H1 (cell line): ENCODE measurements at regions not wholly inside any gene's neighbourhood (a gene's known extent, or its start where the extent isn't known, plus 50 kb on each side); places are given as distances from the start of the nearest gene placed in this dataset.

ENCODE experiments used
- CTCF ChIA-PET: fragments of 300-600 bp; sonication (Branson Sonifier 250); formaldehyde crosslinking; loops from one replicate; lab custom pipeline; 2021; ENCODE audit not compliant: partially characterized antibody; lab: Charles Lee
- POLR2A ChIA-PET: fragments of 300-600 bp; sonication (Branson Sonifier 250); formaldehyde crosslinking; loops from one replicate; lab custom pipeline; 2021; ENCODE audit warnings: inconsistent platforms; ENCODE audit not compliant: partially characterized antibody; lab: Charles Lee
- DNase-seq, 2 experiments: peaks; one replicate each; pipeline versions ENCODE4 v3.0.0 to v3.0.0-alpha.2; 2010 to 2022; ENCODE audit warnings: low spot score in 2 of 2, low read depth in 1 of 2, mixed read lengths in 1 of 2
- FAIRE-seq: peaks from 2 replicates; lab custom pipeline; 2011; peaks lifted over from hg19 to GRCh38; lab: Jason Lieb, UNC
- H2AFZ ChIP-seq: 2 replicates; pipeline ENCODE4 v1.8.1; 2012; ENCODE audit warnings: low read length, inconsistent platforms
- H2AK5ac ChIP-seq: 2 replicates; pipeline ENCODE4 v1.6.1; 2013; ENCODE audit warnings: low read depth, low read length
- H2BK120ac ChIP-seq: replicated peaks from 2 replicates; pipeline ENCODE3; 2013; ENCODE audit warnings: low read depth, low read length, inconsistent platforms
- H2BK12ac ChIP-seq: 2 replicates; pipeline ENCODE4 v1.6.1; 2013; ENCODE audit warnings: low read depth, low read length
- H2BK15ac ChIP-seq: 2 replicates; pipeline ENCODE4 v1.6.1; 2013; ENCODE audit warnings: low read length
- H2BK20ac ChIP-seq: 2 replicates; pipeline ENCODE4 v1.6.1; 2013; ENCODE audit warnings: low read length
- H2BK5ac ChIP-seq: 2 replicates; pipeline ENCODE4 v1.6.1; 2013; ENCODE audit warnings: low read depth, low read length
- H3K14ac ChIP-seq: 2 replicates; pipeline ENCODE4 v1.6.1; 2013; ENCODE audit warnings: inconsistent platforms; ENCODE audit not compliant: insufficient read length
- H3K18ac ChIP-seq: 2 replicates; pipeline ENCODE4 v1.6.1; 2013; ENCODE audit warnings: low read length; ENCODE audit errors: extremely low read depth
- H3K23ac ChIP-seq: 2 replicates; pipeline ENCODE4 v1.6.1; 2013; ENCODE audit warnings: inconsistent platforms; ENCODE audit not compliant: insufficient read length
- H3K23me2 ChIP-seq: 2 replicates; pipeline ENCODE4 v1.6.1; 2013; ENCODE audit warnings: low read depth, low read length
- H3K27ac ChIP-seq: 2 replicates; pipeline ENCODE4 v1.6.1; 2011; ENCODE audit warnings: low read depth, low read length, inconsistent platforms
- H3K27me3 ChIP-seq, 4 experiments: replicated peaks in 1 of 4; 1 replicate in 1 of 4; 2 replicates in 3 of 4; pipeline versions ENCODE4 v1.6.1 to v1.8.1; 2011 to 2013; ENCODE audit warnings: low read length in 3 of 4, mild to moderate bottlenecking in 3 of 4, inconsistent platforms in 2 of 4, mixed read lengths in 2 of 4, moderate library complexity in 1 of 4; ENCODE audit not compliant: control insufficient read depth in 3 of 4, insufficient read depth in 3 of 4; ENCODE audit errors: extremely low read depth in 1 of 4
- H3K36me3 ChIP-seq, 4 experiments: 2 replicates each; pipeline versions ENCODE4 v1.6.1 to v1.8.1; 2011 to 2013; ENCODE audit warnings: mild to moderate bottlenecking in 4 of 4, low read length in 3 of 4, moderate library complexity in 2 of 4, control low read depth in 1 of 4, inconsistent platforms in 1 of 4; ENCODE audit not compliant: insufficient read depth in 4 of 4, control insufficient read depth in 2 of 4
- H3K4ac ChIP-seq: replicated peaks from 2 replicates; pipeline ENCODE3; 2013; ENCODE audit warnings: low read length, low read depth, mixed read lengths, inconsistent platforms; ENCODE audit not compliant: insufficient read length
- H3K4me1 ChIP-seq, 4 experiments: replicated peaks in 1 of 4; 1 replicate in 1 of 4; 2 replicates in 3 of 4; pipeline versions ENCODE4 v1.6.1 to v1.8.1; 2011 to 2013; ENCODE audit warnings: low read length in 3 of 4, inconsistent platforms in 2 of 4, mixed read lengths in 1 of 4; ENCODE audit not compliant: insufficient read depth in 4 of 4, control insufficient read depth in 3 of 4
- H3K4me2 ChIP-seq, 2 experiments: 2 replicates each; pipeline versions ENCODE4 v1.6.1 to v1.8.1; 2011 to 2013; ENCODE audit warnings: low read depth in 2 of 2, low read length in 2 of 2, control low read depth in 1 of 2, inconsistent platforms in 1 of 2, mild to moderate bottlenecking in 1 of 2; ENCODE audit not compliant: insufficient read depth in 1 of 2
- H3K4me3 ChIP-seq, 4 experiments: fragments of 200-600, 300-600 bp in 1 of 4; sonication (generic), shearing (Covaris generic), sonication (Bioruptor Twin) in 1 of 4; 2 replicates each; pipeline versions ENCODE4 v1.5.1 to v1.8.1; 2011 to 2016; ENCODE audit warnings: low read length in 4 of 4, low read depth in 3 of 4, control low read depth in 2 of 4, inconsistent platforms in 2 of 4, mild to moderate bottlenecking in 2 of 4, mixed read lengths in 1 of 4, moderate library complexity in 1 of 4; ENCODE audit not compliant: insufficient read depth in 2 of 4; ENCODE audit errors: extremely low read depth in 1 of 4
- H3K56ac ChIP-seq: replicated peaks from 2 replicates; pipeline ENCODE3; 2013; ENCODE audit warnings: low read depth, mild to moderate bottlenecking, mixed read lengths, low read length, inconsistent platforms; ENCODE audit not compliant: insufficient read length
- H3K79me1 ChIP-seq: 2 replicates; pipeline ENCODE4 v1.6.1; 2013; ENCODE audit warnings: low read depth, low read length, control low read depth
- H3K79me2 ChIP-seq, 2 experiments: 2 replicates each; pipeline versions ENCODE4 v1.6.1 to v1.8.1; 2012 to 2013; ENCODE audit warnings: low read length in 2 of 2, mild to moderate bottlenecking in 2 of 2, inconsistent platforms in 1 of 2; ENCODE audit not compliant: insufficient read depth in 2 of 2, control insufficient read depth in 1 of 2
- H3K9ac ChIP-seq, 4 experiments: replicated peaks in 1 of 4; 1 replicate in 1 of 4; 2 replicates in 3 of 4; pipeline versions ENCODE4 v1.6.1 to v1.8.1; 2011 to 2013; ENCODE audit warnings: low read depth in 3 of 4, low read length in 3 of 4, control low read depth in 2 of 4, mild to moderate bottlenecking in 2 of 4, moderate library complexity in 2 of 4, inconsistent platforms in 1 of 4; ENCODE audit errors: extremely low read depth in 1 of 4
- H3K9me3 ChIP-seq, 2 experiments: 2 replicates each; pipeline versions ENCODE4 v1.6.1 to v1.8.1; 2012 to 2013; ENCODE audit warnings: mild to moderate bottlenecking in 2 of 2, moderate library complexity in 2 of 2, control low read depth in 1 of 2, inconsistent platforms in 1 of 2, low read depth in 1 of 2, low read length in 1 of 2, mixed read lengths in 1 of 2; ENCODE audit not compliant: insufficient read depth in 2 of 2
- H4K20me1 ChIP-seq, 2 experiments: replicated peaks in 1 of 2; 2 replicates each; pipeline versions ENCODE3 to v1.8.1; 2011 to 2013; ENCODE audit warnings: inconsistent platforms in 2 of 2, low read length in 2 of 2, mild to moderate bottlenecking in 1 of 2; ENCODE audit not compliant: insufficient read depth in 2 of 2, control insufficient read depth in 1 of 2
- H4K5ac ChIP-seq: 2 replicates; pipeline ENCODE4 v1.6.1; 2013; ENCODE audit warnings: low read length, low read depth, mixed read lengths, inconsistent platforms; ENCODE audit not compliant: insufficient read length
- H4K8ac ChIP-seq: 2 replicates; pipeline ENCODE4 v1.8.0; 2013; ENCODE audit warnings: mild to moderate bottlenecking, moderate library complexity, low read length, inconsistent platforms; ENCODE audit not compliant: insufficient read depth; ENCODE audit errors: extremely low read depth
- H4K91ac ChIP-seq: replicated peaks from 2 replicates; pipeline ENCODE3; 2013; ENCODE audit warnings: low read length, mixed read lengths, inconsistent platforms; ENCODE audit not compliant: insufficient read length
- BACH1 ChIP-seq: IDR thresholded peaks from 2 replicates; pipeline ENCODE4 v1.6.1; 2012; ENCODE audit warnings: low read length, improper control_type of control experiment
- BRCA1 ChIP-seq: IDR thresholded peaks from 2 replicates; pipeline ENCODE4 v1.6.1; 2012; ENCODE audit warnings: low read depth, low read length, improper control_type of control experiment
- CBX8 ChIP-seq: fragments of 300-800, 300-1000 bp; sonication (generic); IDR thresholded peaks from 2 replicates; pipeline ENCODE4 v1.7.1; 2016; ENCODE audit warnings: low read depth, low read length, borderline replicate concordance
- EZH2 ChIP-seq: fragments of 200-600 bp; sonication (generic); IDR thresholded peaks from 2 replicates; pipeline ENCODE4 v1.7.1; 2012; ENCODE audit warnings: low read depth, mild to moderate bottlenecking, moderate library complexity, low read length, inconsistent platforms; ENCODE audit not compliant: severe bottlenecking
- HDAC6 ChIP-seq: IDR thresholded peaks from one replicate; pipeline ENCODE4 v1.7.1; 2012; ENCODE audit warnings: low read depth, mild to moderate bottlenecking, inconsistent platforms, low read length, moderate library complexity
- JUN ChIP-seq: IDR thresholded peaks from 2 replicates; pipeline ENCODE4 v1.6.1; 2011; ENCODE audit warnings: low read depth, mild to moderate bottlenecking, improper control_type of control experiment, low read length
- KDM5A ChIP-seq: fragments of 200-600 bp; IDR thresholded peaks from 2 replicates; pipeline ENCODE4 v1.7.1; 2012; ENCODE audit warnings: mild to moderate bottlenecking, low read length, inconsistent platforms, mixed read lengths
- POLR2A ChIP-seq, 2 experiments: IDR thresholded peaks; 1 replicate in 1 of 2; 2 replicates in 1 of 2; pipeline ENCODE4 v1.6.1; 2011; ENCODE audit warnings: low read depth in 2 of 2, low read length in 2 of 2, mild to moderate bottlenecking in 2 of 2; ENCODE audit errors: control extremely low read depth in 1 of 2
- RAD21 ChIP-seq, 2 experiments: IDR thresholded peaks in 1 of 2; conservative IDR thresholded peaks in 1 of 2; 2 replicates each; pipeline ENCODE4 v1.6.1; 2011; ENCODE audit warnings: low read depth in 2 of 2, low read length in 2 of 2, improper control_type of control experiment in 1 of 2, inconsistent platforms in 1 of 2, mild to moderate bottlenecking in 1 of 2, moderate library complexity in 1 of 2
- RFX5 ChIP-seq: IDR thresholded peaks from 2 replicates; pipeline ENCODE4 v1.6.1; 2011; ENCODE audit warnings: low read depth, low read length, improper control_type of control experiment, borderline replicate concordance
- SRF ChIP-seq: IDR thresholded peaks from 2 replicates; pipeline ENCODE4 v1.6.1; 2011; ENCODE audit warnings: mild to moderate bottlenecking, low read depth, low read length, moderate library complexity
- TEAD4 ChIP-seq: IDR thresholded peaks from 2 replicates; pipeline ENCODE4 v1.6.1; 2012; ENCODE audit warnings: low read depth, low read length, inconsistent platforms, mixed read lengths
- WGBS, 2 experiments: shearing (Covaris generic) in 1 of 2; methylation state at CpG; one replicate each; pipeline versions ENCODE4 v1.1.6 to v1.1.7; 2013 to 2015; ENCODE audit warnings: low lambda C conversion rate in 2 of 2, mixed read lengths in 2 of 2, inconsistent platforms in 1 of 2, low coverage in 1 of 2, missing lambda C conversion rate in 1 of 2; ENCODE audit not compliant: insufficient replicate concordance in 2 of 2, insufficient coverage in 1 of 2, insufficient read length in 1 of 2; ENCODE audit errors: extremely low coverage in 1 of 2, missing lambda C conversion rate in 1 of 2; 5-methylcytosine and 5-hydroxymethylcytosine counted together
- TF ChIP-seq, protein P1 (sequence below): IDR thresholded peaks from 2 replicates; pipeline ENCODE4 v1.6.1; 2011; ENCODE audit warnings: low read depth, mild to moderate bottlenecking, low read length; ENCODE audit not compliant: insufficient read depth

DNA sequence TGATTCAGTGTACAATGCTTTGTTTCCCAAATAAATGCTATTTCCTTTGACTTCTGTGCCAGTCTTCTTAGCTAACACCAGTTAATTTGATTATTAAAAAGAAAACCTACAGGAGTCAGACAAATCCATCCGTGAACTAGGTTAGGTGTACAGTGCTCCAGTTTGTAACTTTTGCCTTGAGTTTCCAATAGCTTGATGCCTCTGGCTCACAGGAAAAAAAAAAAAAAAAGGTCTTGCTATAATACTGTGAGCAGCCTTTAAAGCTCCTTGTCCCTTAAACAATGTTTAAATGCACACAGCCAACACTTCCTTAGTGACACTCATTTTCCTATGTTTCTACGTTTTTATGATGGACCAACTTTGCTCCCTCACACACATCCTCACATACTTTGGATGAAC is 71.8 kb upstream of the TMX1 start:
- Histone ChIP-seq H3K79me2 (no peaks in the 10 kb centered on the region), H3K56ac (no peak overlapping the region), H2BK15ac (no peak overlapping the region), H3K4ac (no peak overlapping the region), H4K20me1 (no peaks in the 10 kb centered on the region), H4K5ac (no peak overlapping the region), H3K27ac (no peak overlapping the region), H3K4me3 (no peak overlapping the region), H3K18ac (no peak overlapping the region), H2AK5ac (no peak overlapping the region), H3K9ac (no peak overlapping the region), H3K23me2 (no peaks in the 10 kb centered on the region), H3K9me3 (no peaks in the 10 kb centered on the region), H4K91ac (no peak overlapping the region), H3K4me2 (no peak overlapping the region)
- CTCF ChIA-PET, result interaction anchor here (0.7 to 2.1 kb wide), 3 partner anchors 9 to 51 kb away, joined by 3 to 15 read pairs (median 5); no protein-coding TSS in a partner anchor
- no peak for TF ChIP-seq BRCA1
- no peak for TF ChIP-seq RAD21 (IDR thresholded peaks at IDR 0.05 in 1 of 2, conservative IDR thresholded peaks at IDR 0.05 in 1 of 2; ENCODE audit: low read depth in 2 of 2, low read length in 2 of 2)
- TF ChIP-seq JUN, result no peak
- no peak for TF ChIP-seq CBX8
- TF ChIP-seq POLR2A (IDR thresholded peaks at IDR 0.05; ENCODE audit: control extremely low read depth in 1 of 2, low read depth in 2 of 2, low read length in 2 of 2), result no peak
- TF ChIP-seq, protein P1, sequence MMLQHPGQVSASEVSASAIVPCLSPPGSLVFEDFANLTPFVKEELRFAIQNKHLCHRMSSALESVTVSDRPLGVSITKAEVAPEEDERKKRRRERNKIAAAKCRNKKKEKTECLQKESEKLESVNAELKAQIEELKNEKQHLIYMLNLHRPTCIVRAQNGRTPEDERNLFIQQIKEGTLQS, result no peak
- no peak for TF ChIP-seq SRF
- no peak for TF ChIP-seq KDM5A
- TF ChIP-seq EZH2, result no peak
- no peak for TF ChIP-seq RFX5
- TF ChIP-seq HDAC6, result no peak
- TF ChIP-seq BACH1, result no peak
- TF ChIP-seq TEAD4, result no peak
- TF ChIP-seq, all 59 proteins: peak for 0
- H3K23ac ChIP-seq, result no peak overlapping the region
- POLR2A ChIA-PET, result no interaction called here
- 45% methylated on average over 2 of the region's 2 CpGs; no CpG with 5 or more reads in 1 of the 2 experiments for WGBS, 2 experiments
- H3K14ac ChIP-seq, result no peak overlapping the region
- no peak overlapping the region for H2BK120ac ChIP-seq
- no peak overlapping the region for H2BK12ac ChIP-seq
- H3K4me1 ChIP-seq, result peaks cover 0 to 3% (median under 1%) of the 10 kb centered on the region in 4 experiments; a peak in 1 of 7 replicates
- no peak overlapping the region for H2BK5ac ChIP-seq
- FAIRE-seq (no peak), DNase-seq (no peak)
- H3K79me1 ChIP-seq, result no peaks in the 10 kb centered on the region
- no peak overlapping the region; the same call in 1 of the 2 replicates for H2AFZ ChIP-seq
- no peaks in the 10 kb centered on the region for H3K36me3 ChIP-seq
- H2BK20ac ChIP-seq, result no peak overlapping the region
- no peaks in the 10 kb centered on the region for H3K27me3 ChIP-seq
- H4K8ac ChIP-seq, result no peak overlapping the region
